Upper lobe of right lung (tissue), 1 donor: ENCODE measurements at regions not wholly inside any gene's neighbourhood (a gene's known extent, or its start where the extent isn't known, plus 50 kb on each side); places are given as distances from the start of the nearest gene placed in this dataset.

Source experiments
- ATAC-seq: fragments of 200-7000 bp; cut with Tn5 transposase; one replicate; pipeline ENCODE4 v1.9.1; 2020; ENCODE audit warnings: mild to moderate bottlenecking, moderate library complexity
- DNase-seq: peaks from one replicate; pipeline ENCODE4 v3.0.0-alpha.2; 2020
- H3K27ac ChIP-seq: fragments of 200-600 bp; one replicate; pipeline ENCODE4 v1.8.0; 2022
- H3K27me3 ChIP-seq: fragments of 200-600 bp; one replicate; pipeline ENCODE4 v1.8.0; 2022; ENCODE audit warnings: mild to moderate bottlenecking
- H3K36me3 ChIP-seq: fragments of 200-600 bp; one replicate; pipeline ENCODE4 v1.8.0; 2022
- H3K4me1 ChIP-seq: fragments of 200-600 bp; one replicate; pipeline ENCODE4 v1.8.0; 2022
- H3K4me3 ChIP-seq: fragments of 200-600 bp; one replicate; pipeline ENCODE4 v1.8.0; 2022; ENCODE audit warnings: mild to moderate bottlenecking
- H3K9me3 ChIP-seq: fragments of 200-600 bp; one replicate; pipeline ENCODE4 v1.8.0; 2022
- intact Hi-C: fragments of 100-400 bp; cut with DNase I; formaldehyde crosslinking; loops from one replicate; pipeline ENCODE4 v1.11.0; 2022
- TF ChIP-seq, protein P1 (sequence below): fragments of 200-600 bp; IDR thresholded peaks from one replicate; pipeline ENCODE4 v1.8.0; 2022; ENCODE audit warnings: antibody characterized with exemption
- donor health status: DM: no; HTN: yes; CAD: no; lungs with severe emphysema.

DNA sequence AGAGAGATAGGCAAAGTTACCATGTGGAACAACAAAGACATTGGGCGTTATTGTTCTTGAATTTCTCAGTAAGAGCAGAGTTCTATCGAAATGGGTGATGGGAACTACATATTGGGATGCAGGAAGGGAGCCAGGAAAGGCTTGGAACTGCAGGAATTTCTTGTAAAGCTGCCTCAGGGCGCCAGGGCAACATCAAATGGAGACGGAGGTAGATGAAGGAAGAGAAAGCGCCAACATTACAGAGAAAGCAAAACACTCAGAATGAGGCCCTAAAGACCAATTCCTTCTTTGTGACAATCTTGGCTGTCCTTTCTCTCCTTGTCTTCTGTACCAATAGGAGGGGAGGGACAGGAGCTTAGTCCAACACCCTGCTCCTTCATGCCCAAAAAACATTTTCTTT, 148.4 kb downstream of the RPAP3 start:
- Histone ChIP-seq H3K4me1 (no peaks in the 10 kb centered on the region), H3K4me3 (no peak overlapping the region), H3K9me3 (no peaks in the 10 kb centered on the region), H3K36me3 (no peaks in the 10 kb centered on the region), H3K27ac (no peak overlapping the region), H3K27me3 (no peaks in the 10 kb centered on the region)
- DNase-seq (no peak), ATAC-seq (no peak)
- TF ChIP-seq, protein P1, sequence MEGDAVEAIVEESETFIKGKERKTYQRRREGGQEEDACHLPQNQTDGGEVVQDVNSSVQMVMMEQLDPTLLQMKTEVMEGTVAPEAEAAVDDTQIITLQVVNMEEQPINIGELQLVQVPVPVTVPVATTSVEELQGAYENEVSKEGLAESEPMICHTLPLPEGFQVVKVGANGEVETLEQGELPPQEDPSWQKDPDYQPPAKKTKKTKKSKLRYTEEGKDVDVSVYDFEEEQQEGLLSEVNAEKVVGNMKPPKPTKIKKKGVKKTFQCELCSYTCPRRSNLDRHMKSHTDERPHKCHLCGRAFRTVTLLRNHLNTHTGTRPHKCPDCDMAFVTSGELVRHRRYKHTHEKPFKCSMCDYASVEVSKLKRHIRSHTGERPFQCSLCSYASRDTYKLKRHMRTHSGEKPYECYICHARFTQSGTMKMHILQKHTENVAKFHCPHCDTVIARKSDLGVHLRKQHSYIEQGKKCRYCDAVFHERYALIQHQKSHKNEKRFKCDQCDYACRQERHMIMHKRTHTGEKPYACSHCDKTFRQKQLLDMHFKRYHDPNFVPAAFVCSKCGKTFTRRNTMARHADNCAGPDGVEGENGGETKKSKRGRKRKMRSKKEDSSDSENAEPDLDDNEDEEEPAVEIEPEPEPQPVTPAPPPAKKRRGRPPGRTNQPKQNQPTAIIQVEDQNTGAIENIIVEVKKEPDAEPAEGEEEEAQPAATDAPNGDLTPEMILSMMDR: no peak
- intact Hi-C loops: no loop called here

DNA sequence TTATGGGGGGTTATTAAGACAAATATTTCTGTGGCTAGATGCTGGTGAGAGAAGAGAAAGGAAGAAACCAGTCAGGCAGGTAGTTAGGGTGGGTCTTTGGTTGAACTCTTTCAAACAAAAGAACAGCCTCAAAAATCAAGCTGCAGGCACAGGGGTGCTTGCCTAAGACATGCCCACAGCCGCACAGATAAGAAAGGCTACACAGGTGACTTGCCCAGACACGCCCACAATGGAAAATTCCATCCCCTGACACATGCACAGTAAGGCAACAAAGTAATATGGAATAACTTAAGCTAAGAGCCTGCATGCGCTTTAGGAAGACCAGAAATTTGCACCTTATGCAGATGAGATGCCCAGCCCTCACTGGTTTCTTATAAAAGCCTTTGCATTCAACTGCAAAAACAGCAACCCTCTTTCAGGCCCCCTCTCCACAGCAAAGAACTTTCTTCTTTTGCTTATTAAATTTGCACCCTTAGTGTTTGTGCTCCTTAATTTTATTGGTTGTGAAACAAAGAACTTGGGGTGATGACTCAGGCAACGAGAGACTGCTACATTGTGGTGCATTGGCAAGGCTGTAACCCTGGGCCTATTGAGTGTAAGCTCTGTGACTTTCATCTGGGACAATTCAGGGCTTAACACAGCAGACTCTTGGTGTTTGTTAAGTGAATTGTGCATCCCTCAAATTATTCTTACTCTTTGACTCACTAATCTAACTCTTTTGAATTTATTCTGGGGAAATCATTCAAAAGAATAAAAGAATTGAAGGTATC, 149.4 kb downstream of the RPAP3 start:
- Histone ChIP-seq H3K27me3 (no peaks in the 10 kb centered on the region), H3K27ac (no peak overlapping the region), H3K4me1 (no peaks in the 10 kb centered on the region), H3K36me3 (no peaks in the 10 kb centered on the region), H3K4me3 (no peak overlapping the region), H3K9me3 (no peaks in the 10 kb centered on the region)
- ATAC-seq (no peak), DNase-seq (no peak)
- TF ChIP-seq, protein P1: no peak
- intact Hi-C loops: no loop called here

DNA sequence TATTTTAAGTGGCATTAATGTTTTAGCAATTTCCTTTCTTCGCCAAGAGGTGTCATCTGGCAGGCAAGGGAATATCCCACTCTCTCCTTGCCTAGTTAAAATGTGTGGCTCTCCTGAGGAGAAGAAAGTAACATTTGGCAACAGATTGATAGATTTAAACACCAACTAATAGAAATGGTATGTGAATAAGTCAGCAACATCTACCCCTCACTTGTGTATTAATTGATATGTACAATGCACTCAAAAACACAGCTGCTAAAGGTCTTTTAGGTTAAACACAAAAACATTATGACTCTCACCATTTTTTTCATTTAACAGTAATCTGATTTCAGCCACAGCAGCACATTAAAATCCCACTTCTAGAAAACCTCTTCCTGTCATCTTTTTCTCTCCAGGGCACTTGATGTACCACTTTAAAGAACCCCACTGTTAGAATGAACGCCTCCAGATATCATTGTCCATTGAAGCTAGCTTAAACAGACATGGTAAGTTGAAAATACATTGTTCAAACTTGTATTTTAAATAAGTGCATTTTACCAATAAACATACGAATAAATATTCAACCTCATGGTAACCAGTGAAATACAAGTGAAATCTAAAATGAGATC, 151.7 kb downstream of the RPAP3 start:
- Histone ChIP-seq H3K9me3 (no peaks in the 10 kb centered on the region), H3K27me3 (no peaks in the 10 kb centered on the region), H3K36me3 (no peaks in the 10 kb centered on the region), H3K4me3 (no peak overlapping the region), H3K4me1 (no peaks in the 10 kb centered on the region), H3K27ac (no peak overlapping the region)
- DNase-seq (no peak), ATAC-seq (no peak)
- intact Hi-C loops: no loop called here
- TF ChIP-seq, protein P1: no peak

DNA sequence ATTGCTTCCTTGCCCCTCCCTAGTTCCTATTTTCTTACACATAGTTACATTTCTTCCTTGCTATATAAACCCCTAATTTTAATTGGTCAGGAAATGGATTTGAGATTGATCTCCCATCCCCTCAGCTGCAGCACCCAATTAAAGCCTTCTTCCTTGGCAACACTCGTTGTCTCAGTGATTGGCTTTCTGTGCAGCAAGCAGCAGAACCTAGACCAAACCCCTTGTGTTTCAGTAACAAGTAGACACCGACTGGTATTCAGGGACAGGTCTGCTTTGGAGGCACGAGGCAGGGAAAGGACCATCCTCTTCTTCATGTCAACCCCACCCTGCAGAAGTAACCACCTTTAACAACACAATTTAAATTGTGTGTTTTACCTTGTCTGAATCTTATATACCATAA, 152.6 kb downstream of the RPAP3 start:
- H3K9me3 ChIP-seq: no peaks in the 10 kb centered on the region
- TF ChIP-seq, protein P1: no peak
- no peak for ATAC-seq
- no peaks in the 10 kb centered on the region for H3K36me3 ChIP-seq
- no peak for DNase-seq
- H3K4me1 ChIP-seq: no peaks in the 10 kb centered on the region
- no peaks in the 10 kb centered on the region for H3K27me3 ChIP-seq
- no peak overlapping the region for H3K4me3 ChIP-seq
- intact Hi-C loops: no loop called here
- no peak overlapping the region for H3K27ac ChIP-seq

DNA sequence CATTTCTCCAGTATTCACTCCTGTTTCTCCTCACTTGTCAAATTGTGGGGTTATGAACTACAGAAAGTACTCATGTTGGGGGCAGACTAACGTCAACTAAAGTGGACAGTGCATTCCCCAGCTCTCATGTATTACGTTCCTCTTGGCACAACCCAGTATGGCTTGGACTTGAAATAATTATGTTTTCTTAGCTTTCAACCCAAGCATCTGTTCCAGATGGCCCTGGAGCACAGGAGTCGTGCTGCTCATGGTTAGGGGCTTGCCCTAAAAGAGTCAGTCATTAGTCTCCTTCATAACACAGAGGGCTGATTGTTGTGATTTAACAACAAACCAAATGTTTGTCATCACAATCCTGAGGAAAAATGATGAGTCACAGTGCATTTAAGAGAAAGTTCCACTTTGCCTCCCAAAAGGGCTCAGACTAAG, 154.4 kb downstream of the RPAP3 start:
- H3K4me1 ChIP-seq: no peaks in the 10 kb centered on the region
- H3K4me3 ChIP-seq: no peak overlapping the region
- intact Hi-C loops: no loop called here
- H3K36me3 ChIP-seq: no peaks in the 10 kb centered on the region
- no peak overlapping the region for H3K27ac ChIP-seq
- TF ChIP-seq, protein P1: no peak
- no peaks in the 10 kb centered on the region for H3K27me3 ChIP-seq
- no peak for DNase-seq
- ATAC-seq: peak; percentile 44
- no peaks in the 10 kb centered on the region for H3K9me3 ChIP-seq
